IPS-NIHi7 (cell line): ENCODE measurements at regions not wholly inside any gene's neighbourhood (a gene's known extent, or its start where the extent isn't known, plus 50 kb on each side); places are given as distances from the start of the nearest gene placed in this dataset.
A peak's percentile ranks its signal among the peaks of the same experiment; 100 is the strongest.

Experiments used
- DNase-seq: peaks from one replicate; pipeline ENCODE4 v3.0.0; 2012; ENCODE audit warnings: mixed read lengths; ENCODE audit errors: extremely low spot score

DNA sequence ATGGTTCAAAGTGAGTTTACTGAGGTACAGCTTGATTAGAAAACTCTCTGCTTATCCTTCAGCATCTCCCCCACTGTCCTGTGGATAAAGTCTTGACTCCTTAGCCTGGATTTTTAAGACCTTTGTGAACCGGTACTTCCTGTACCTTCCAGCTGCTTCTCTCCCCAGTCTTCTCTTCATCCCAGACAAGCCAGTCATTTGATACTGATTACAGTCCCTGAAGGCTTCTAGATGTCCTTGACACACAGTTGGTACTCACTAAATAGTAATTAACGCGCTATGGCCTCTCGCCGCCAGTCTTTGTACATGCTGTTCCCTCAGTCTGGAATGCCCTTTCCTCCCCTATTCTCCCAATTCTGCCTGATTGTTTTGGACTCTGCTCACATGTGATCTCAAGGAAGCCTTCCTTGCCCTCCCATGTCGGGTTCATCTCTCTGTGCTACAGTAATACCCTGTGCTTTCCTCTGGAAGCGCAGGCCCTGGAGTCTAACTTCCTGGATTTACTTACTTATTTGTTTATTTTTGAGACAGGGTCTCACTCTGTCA lies 50.6 kb upstream of the PTGR2 start:
- DNase-seq, result no peak

DNA sequence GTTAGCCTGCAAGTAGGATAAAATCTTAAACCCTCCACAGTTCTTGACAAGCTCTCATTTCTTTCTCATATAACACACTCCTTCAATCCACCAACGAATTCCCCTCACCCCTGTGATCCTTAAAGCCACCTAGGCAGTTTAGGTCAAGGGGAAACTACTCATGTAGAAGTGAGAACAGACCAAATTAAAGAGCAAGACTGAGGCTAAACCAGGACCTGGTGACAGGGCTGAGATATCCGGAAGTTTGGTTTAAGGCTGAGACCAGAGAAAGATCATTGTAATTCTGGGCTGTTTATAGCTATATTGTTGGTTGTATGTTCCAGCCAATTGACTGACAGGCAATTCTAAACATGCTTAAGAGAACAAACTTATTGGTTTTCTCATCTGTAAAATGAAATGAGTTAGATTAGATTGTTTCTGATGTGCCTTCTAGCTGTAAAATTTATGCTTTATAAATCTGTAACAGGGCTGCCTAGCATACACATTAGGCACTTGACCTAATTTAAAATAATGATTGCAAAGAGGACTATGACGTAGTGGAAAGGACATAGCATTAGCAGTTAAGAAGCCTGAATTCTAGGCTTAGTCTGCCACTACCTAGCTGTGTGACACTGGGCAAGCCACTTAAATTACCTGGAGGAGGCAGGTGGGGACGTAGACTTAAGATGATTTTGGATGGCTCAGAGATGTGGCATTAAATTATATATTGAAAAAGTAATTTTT lies 53.9 kb upstream of the PTGR2 start:
- DNase-seq, result no peak

DNA sequence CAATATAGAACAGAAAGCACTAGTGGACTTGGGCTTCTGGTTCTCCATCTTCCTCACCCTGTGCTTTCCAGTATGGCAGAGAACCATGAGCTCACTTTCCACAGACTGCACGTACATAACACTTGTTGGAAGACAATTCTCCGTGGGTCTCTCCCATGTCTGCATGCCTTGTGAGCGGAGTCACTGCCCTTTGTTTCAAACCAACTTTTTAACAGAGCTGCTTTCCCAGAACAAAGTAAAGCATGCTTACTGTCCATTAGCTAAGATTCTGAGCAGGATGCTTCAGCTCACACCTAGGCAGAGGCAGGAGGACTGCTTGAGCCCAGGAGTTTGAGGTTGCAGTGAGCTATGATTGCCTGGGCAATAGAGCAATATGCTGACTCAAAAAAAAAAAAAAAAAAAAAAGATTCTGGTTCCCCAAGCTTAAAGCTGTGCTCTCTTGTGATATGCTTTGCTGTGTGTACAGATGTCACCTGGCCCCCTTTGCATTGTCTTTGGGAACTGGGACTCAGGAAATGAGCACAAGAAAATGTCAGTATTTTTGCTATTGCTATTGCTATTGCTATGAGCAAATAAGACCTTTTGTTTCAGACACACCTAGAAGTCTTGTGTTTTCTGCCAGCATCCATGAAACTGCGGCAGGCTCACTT lies 54.6 kb upstream of the PTGR2 start:
- no peak for DNase-seq

DNA sequence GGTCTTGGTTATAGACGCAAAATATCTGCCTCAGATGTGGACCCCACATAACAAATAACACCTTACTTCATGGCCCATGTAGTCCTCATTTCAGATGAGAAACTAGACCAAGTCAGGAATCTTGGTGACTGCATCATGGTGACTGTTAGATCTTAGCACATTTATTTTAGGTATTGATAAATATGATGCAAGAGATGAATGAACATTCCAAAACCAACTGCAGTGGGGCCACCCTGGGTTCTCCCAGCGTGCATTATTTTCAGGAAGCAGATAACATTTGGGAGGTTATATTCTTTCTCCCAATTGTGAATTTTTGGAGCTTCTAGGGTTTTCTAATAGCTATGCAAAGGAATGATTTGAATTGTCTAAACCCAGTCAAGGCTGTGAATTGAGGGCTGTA lies 55.2 kb upstream of the PTGR2 start:
- no peak for DNase-seq

DNA sequence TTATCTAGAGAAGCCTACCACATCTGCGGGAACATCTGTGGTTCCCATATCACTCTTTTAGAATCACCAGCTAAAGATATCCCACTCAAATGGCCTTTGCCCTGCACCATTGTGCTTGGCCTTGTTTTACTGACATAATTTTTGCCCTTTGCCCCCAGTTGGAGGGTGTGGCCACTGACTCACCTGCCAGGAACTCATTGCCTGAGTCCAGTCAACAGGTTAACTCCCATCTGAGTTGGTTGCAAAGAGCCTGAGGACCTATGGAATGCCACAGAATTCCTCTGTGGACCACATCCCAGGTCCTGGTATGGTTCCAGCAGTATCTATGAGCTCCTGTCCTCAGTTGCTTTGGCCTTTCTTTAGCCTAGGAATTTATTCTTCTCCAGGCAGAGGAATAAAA lies 55.7 kb upstream of the PTGR2 start:
- DNase-seq, result no peak

DNA sequence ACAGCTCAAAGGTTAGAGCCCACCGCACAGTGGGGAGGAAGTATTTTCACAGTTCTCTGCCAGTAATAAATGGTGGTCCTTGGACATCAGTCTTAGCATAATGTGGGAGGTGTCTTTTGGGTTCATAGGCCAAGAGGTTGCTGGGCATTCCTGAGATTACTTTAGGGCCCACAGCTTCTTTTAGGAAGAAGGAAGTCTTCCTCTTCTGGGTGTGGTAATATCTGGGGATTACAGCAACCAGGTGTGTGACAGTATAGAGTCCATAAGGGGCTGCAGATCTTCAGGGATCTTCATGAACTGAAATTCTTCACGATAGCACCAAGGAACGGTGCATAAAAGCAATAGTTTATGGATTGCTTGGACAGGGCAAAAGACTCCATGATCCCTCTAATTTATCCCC lies 56.2 kb upstream of the PTGR2 start:
- no peak for DNase-seq

DNA sequence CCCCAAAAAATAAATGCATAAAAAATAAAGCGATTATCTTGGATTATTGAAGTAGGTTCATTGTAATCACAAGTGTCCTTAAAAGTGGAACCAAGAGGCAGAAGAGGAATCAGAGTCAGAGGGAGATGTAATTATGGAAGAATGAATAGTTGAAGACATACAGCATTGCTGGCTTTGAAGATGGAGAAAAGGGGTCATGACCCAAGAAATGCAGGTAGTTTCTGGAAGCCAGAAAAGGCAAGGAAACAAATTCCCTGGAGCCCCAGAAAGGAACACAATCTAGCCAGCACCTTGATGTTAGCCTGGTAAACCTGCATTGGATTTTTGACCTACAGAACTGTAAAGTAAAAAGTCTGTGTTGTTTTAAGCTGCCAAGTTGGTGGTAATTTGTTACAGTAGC lies 57.5 kb upstream of the PTGR2 start:
- no peak for DNase-seq

DNA sequence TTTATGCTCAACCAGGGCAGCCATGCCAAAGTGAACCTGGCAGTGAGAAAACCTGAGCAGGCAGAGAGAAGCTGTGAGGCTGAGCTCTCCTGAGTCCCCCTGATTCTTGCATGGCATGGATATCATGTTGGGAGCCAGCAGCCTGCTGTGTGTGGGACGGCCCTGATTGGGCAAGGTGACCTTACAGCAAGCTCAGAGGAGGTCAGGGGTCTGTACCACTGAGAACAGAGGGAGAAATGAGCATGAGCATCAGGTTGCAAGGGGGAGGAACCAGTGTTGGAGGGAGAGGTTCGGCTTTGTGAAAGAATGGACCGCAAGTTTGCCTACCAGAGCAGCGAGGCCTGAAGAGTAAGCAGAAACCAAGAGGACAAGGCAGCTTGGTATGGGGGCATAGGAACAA lies 59.1 kb upstream of the PTGR2 start:
- no peak for DNase-seq

DNA sequence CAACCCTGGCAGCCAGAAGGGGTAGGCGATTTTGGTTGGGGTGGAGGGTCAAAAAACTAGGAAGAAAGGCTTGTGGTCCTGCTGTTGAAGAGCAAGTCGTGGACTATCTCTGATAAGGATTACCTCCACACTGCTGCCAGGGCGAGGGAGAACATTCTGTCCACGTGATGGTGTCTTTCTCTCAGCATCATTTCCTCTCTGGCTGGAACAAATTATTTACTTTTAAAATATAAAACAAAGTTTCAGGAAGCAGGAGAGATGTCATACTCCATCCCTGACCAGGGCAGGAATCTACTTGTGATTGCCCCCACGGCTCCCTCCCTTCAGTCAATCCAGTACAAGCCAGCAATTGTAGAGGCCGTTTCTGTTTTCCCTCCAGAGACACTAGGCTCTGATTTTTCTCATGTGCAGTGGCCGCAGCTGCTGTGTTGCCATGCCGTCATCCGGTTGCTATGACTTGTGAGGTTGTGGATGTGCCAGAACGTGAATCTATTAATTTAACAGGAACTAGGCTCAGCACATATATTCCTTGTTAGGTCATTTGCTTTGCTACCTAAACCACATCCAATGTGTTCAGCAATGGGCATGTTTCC lies 61.5 kb upstream of the PTGR2 start:
- DNase-seq, result no peak

DNA sequence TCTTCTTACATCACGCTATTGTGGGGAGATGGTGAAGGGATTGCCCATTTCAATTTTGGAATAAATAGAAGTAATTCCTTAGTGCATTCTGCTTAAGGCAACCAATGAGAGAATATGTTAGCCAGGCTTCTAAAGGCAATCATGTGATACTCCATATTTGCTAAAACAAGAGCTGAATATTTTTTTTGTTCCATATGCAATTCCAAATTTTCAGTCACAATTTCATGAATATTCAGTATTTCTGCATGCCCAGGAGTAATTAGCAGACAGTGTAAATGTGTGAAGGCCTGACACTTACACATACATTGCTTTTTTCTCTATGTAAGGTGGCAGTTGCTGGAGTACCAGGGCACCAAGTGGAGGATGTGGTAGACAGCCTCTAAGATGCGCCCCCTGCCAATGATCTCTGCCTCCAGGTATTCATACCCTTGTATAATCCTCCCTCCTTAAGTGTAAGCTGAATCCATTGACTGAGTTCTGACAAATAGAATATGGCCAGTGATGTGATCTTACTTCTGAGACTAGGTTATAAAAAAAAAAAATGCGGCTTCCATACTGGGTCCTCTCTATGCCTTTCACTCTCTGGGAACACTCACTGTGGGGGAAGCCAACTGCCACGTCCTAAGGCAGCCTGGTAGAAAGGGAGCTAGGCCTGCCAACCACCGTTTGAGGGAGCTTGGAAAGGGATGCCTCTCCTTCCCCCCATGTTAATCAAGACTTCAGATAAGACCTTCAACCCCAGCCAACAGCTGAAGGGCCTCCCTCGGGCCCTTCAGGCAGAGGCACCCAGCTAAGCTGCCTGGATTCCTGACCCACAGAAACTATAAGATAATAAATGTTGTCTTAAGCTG lies 62.7 kb upstream of the PTGR2 start:
- DNase-seq, result no peak

DNA sequence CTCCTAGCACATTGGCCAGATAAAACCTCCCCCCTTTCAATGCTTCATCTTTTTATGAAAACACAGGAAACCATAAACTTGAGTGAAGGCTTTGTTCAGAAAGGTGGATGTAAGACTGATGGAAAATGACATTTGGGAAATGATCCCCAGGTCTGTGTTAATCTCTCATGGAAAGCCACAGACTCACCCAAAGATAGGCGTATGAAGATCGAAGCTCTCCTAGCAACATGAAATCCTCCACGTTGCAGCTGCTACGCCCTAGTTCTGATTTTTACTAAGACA lies 63.4 kb upstream of the PTGR2 start:
- no peak for DNase-seq

DNA sequence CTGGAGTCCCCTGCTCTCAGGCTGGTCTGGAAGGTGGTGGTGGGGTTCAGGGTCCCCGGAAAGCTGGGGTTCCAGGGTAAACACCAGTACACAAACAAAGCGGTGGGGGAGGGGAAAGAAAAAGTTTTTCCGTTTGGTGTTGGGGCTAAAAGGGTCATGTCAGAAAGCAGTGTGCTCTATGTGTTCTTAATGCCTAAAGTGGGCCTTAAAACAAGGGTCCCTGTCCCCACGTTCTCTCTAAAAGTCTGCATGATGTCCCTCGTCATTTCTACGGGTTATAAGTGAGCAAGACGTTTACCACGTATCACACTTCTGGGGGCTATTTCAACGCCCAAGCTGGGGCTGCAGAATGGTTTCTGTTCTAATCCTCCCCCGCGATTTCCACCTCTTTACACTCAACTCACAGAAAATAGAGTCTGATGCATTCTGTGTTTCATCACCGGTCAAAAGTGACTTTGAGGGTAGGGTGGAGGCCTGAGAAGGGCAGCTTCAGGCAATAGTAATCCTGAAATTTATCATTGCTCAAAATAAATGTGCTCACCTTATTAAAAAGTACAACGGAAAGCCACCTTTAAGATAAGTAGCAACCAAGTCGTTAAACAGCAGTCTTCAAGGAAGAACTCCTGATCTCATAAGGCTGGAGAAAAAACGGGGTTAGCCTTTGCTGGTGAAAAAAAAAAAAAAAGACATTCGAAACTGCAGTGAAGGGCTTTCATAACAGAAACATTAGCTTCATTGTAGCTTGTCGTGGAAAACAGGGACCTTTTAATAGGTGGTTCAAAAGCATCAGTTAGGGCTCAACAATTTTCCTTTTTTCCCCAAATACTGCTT lies 63.9 kb upstream of the PTGR2 start:
- no peak for DNase-seq

DNA sequence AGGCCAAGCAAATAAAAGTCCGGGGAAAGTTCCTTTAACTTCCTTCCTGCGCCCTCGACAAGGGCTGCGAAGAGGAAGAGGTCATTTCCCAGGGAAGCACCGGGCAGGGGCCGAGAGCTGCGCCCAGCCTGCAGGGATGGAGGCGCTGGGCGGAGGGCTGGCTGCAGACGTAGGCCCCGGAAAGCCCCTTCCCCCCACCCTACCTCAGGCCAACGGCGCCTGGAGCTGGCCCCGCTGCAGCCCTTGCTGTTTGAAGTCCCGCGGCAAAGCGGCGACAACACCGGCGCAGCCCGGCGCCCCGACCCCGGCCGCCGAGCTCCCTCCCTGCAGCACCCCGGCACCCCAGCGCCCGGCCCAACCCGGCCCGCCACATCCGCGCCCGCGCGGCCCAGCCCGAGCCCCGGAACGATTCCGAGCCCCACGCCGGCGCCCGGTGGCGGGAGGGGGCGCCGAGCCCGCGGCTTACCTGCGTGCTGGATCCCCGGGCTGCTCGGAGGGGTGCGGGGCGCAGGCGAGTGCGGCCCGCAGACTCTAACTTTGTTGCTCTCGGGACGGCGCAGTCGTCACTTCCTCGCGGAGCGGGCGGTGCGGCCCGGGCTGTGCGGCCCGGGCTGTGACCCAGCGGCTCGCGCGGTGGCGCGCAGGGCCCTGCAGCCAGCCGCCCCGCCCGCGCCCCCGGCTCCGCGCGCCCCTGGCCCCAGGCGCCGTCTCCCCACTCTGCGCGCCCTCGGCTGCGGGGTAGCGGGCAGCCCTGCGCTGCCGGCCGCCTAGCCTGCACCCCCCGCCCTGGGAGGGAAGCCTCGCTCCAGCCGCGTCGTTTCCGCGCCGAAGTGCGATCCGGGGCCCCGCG lies 64.8 kb upstream of the PTGR2 start:
- peak; percentile 69 for DNase-seq

DNA sequence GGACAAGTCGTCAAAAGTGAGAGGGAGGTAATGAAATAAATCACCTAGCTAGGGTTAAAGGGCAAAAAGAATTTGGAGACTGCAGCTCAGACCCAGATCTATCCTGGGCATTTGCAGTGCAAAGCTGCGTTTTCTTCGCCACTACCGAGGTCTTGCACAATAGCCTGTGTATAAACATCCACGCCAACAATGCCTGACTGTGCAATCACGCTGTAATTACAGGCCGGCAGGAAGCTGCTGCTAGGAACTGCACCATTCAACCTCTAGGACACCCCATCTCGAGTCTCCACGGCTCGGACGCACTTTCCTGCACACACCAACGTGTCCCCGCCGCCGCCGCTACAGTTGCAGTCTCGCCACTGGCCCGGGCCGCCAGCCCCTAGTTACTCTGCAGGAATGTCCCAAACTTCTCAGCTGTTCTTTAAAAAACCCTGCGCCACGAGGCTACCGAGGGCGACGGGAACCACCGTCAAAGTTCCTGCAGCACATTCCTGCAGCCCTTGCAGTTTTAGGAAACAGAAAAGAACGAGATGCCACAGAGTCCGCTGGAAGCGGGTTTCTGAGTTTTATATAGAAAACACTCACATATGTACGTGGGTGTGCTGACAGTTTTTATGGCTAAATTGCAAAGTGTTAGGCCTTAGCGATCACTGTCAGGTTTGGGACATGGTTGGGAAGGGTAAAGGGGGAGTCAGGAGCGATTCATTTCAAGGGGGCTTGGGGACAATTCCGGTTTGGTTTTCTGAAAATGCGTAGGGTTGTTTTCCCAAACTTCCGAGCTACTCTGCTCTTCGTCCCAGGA lies 65.6 kb upstream of the PTGR2 start:
- DNase-seq, result no peak

DNA sequence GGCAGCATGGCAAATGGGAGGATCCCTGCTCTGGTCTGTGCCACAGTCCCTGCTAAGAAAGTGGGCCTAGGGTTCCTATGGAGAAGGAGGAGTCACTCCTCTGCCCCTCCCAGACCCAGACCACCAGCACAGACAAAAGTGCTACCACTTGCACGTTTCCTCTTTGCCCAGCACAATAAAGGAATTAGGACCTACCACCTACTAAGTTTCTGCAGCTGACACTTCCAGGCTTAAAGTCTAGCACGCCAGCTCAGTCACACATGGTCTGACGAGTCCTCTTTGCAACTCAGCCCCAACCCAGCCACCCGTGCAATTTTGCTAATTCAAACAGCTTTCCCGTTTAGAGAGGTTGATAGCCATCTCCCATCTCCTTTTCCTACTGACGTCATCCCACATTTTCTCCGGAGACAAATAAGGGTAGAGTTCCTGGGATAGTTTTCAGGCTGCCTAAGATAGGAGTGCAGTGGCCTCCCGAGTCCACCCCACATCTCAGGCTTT lies 66.2 kb upstream of the PTGR2 start:
- no peak for DNase-seq

DNA sequence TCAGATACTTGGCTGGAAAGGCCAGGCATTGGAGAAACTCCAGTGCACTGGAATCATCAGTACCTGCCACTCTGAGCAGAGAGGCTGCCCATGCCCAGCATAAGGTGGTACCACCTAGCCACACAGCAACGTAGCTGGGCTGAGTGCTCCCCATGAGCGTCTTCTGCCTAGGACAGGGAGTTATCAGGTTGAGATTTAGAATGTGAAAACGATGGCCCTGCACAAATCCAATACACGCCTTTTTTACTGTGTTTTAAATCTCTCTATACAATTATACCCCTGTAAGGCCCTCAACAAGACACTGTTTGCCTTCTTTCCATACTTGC lies 66.7 kb upstream of the PTGR2 start:
- no peak for DNase-seq

DNA sequence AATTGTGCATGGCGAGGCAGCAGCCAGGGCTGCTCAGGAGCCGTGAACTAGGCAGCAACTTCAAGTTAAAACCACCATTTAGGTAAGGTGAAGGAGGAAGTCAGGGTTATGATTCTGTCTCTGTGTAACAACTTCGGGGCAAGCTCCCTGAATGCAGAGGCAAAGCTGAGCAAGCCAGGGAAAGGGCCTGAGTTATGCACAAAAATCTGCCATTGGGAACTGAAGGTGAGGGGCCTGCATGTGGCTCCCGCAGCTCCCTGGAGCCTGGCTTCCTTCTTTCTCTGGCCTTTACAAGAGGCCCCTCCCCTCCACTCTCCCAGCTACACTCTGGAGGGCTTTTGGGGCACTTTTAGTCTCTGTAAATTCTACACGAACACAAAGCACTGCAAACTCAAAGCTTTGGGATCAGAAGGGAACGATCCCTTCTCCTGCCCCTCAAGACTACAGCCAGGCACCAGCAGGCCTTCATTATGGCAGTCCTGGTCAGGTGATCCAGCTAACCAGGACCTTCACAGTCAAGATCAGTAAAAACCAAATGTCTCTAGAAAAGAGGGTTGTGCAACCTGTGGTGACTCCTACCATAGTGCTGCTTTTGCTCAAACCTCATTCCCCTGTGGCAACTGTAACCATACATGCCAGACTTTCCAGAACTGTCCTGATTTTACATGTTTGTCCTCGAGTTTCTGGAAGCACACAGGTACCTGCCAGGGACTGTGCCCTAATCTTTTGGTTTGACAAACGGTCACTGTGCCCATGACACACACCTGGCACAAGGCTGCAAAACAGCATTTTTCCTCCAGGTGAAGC lies 67.2 kb upstream of the PTGR2 start:
- no peak for DNase-seq

DNA sequence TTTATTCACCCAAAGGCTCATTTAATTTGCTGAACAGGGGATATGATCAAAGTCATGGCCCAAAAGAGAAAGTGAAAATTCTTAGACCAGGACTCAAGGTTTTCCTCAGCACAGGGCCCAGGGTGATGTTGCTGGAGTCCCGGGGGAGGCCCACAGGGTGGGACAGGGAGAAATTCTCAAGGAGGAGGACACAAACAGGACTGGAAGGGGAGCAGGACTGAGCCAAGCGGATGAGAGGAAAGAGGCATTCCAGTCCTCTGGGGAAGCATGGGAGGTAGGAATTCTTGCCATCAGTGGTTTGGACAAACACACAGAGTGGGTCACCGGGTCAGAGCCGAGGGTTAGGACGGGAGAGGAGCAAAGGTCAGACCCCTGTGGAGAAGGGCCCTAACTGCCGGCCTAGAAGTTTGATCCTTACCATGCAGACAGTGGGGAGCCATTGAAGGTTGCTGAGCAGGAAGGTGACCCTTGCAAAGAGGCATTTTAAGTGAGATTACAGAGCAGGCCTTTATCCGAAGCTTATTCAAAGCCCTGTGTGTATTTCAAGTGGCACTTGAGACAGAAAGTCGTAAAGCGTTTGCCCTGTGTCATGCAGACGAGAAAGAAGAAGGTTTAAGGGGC lies 68.4 kb upstream of the PTGR2 start:
- DNase-seq, result no peak
